HL-60 (cell line): ENCODE measurements at regions not wholly inside any gene's neighbourhood (a gene's known extent, or its start where the extent isn't known, plus 50 kb on each side); places are given as distances from the start of the nearest gene placed in this dataset.

Source experiments
- DNase-seq, 2 experiments: peaks; one replicate each; pipeline ENCODE4 v3.0.0-alpha.2; 2010 to 2020; ENCODE audit warnings: low read depth in 1 of 2, low spot score in 1 of 2
- H3K27ac ChIP-seq: fragments of 250-450 bp; sonication (Bioruptor Pico); replicated peaks from 2 replicates; pipeline ENCODE4 v1.5.1; 2020; ENCODE audit warnings: mild to moderate bottlenecking, moderate library complexity
- H3K27me3 ChIP-seq: fragments of 250-450 bp; sonication (Bioruptor Pico); 2 replicates; pipeline ENCODE4 v1.5.1; 2021; ENCODE audit warnings: mild to moderate bottlenecking, moderate library complexity; ENCODE audit not compliant: insufficient read depth, poor library complexity, severe bottlenecking
- H3K4me3 ChIP-seq: replicated peaks from 2 replicates; pipeline ENCODE4 v1.5.1; 2011; ENCODE audit warnings: mild to moderate bottlenecking, control low read depth, low read length; ENCODE audit not compliant: insufficient read depth
- CTCF ChIP-seq: IDR thresholded peaks from one replicate; pipeline ENCODE4 v1.5.1; 2011; ENCODE audit warnings: low read length, control low read depth, inconsistent platforms; ENCODE audit not compliant: insufficient read depth
- GABPA ChIP-seq: IDR thresholded peaks from 2 replicates; pipeline ENCODE4 v1.6.1; 2012; ENCODE audit warnings: low read depth
- POLR2AphosphoS5 ChIP-seq: IDR thresholded peaks from 2 replicates; pipeline ENCODE4 v1.6.1; 2012; ENCODE audit warnings: low read depth
- REST ChIP-seq: IDR thresholded peaks from 2 replicates; pipeline ENCODE4 v1.6.1; 2012; ENCODE audit warnings: low read depth; ENCODE audit not compliant: insufficient replicate concordance
- SPI1 ChIP-seq: IDR thresholded peaks from 2 replicates; pipeline ENCODE4 v1.6.1; 2012; ENCODE audit warnings: low read depth, mild to moderate bottlenecking, borderline replicate concordance

GRCh38 chrX:11039926-11040325 lies 71.2 kb upstream of the HCCS start:
- no peak for DNase-seq
- no peaks in the 10 kb centered on the region for H3K27me3 ChIP-seq
- no peak overlapping the region for H3K4me3 ChIP-seq
- no peak for TF ChIP-seq GABPA
- no peak overlapping the region for H3K27ac ChIP-seq

- Histone ChIP-seq H3K4me3 (no peak overlapping the region), H3K27me3 (no peaks in the 10 kb centered on the region), H3K27ac (no peak overlapping the region)
- no peak for DNase-seq
- no peak for TF ChIP-seq POLR2AphosphoS5
- no peak for TF ChIP-seq CTCF
- TF ChIP-seq SPI1: no peak
- TF ChIP-seq REST: no peak
- TF ChIP-seq GABPA: no peak
Observed at GRCh38 chrX:11040405-11040804, 70.7 kb upstream of the HCCS start.

- no peak for DNase-seq
- TF ChIP-seq SPI1: no peak
- no peaks in the 10 kb centered on the region for H3K27me3 ChIP-seq
- no peak overlapping the region for H3K27ac ChIP-seq
- no peak overlapping the region for H3K4me3 ChIP-seq
Observed at GRCh38 chrX:11040996-11041395, 70.1 kb upstream of the HCCS start.

GRCh38 chrX:11050013-11050412 lies 61.1 kb upstream of the HCCS start:
- no peak for DNase-seq
- no peak overlapping the region for H3K4me3 ChIP-seq
- no peaks in the 10 kb centered on the region for H3K27me3 ChIP-seq
- TF ChIP-seq GABPA (no peak), REST (no peak), CTCF (no peak), POLR2AphosphoS5 (no peak), SPI1 (no peak)
- H3K27ac ChIP-seq: no peak overlapping the region

- Histone ChIP-seq H3K27ac (no peak overlapping the region), H3K4me3 (no peak overlapping the region), H3K27me3 (no peaks in the 10 kb centered on the region)
- TF ChIP-seq GABPA: no peak
- TF ChIP-seq REST: no peak
- TF ChIP-seq CTCF: no peak
- no peak for DNase-seq
Observed at GRCh38 chrX:11053351-11053750, 57.8 kb upstream of the HCCS start.
